Duodenal mucosa (tissue), 2 donors: ENCODE measurements at regions not wholly inside any gene's neighbourhood (a gene's known extent, or its start where the extent isn't known, plus 50 kb on each side); places are given as distances from the start of the nearest gene placed in this dataset.

Experiments
- H3K27ac ChIP-seq: one replicate; pipeline ENCODE4 v1.7.0; 2013; ENCODE audit warnings: low read depth, low read length
- H3K27me3 ChIP-seq, 2 donors: one replicate each; pipeline ENCODE4 v1.7.0; 2013; ENCODE audit warnings: low read length in 2 of 2, control low read depth in 1 of 2; ENCODE audit not compliant: insufficient read depth in 2 of 2, control insufficient read depth in 1 of 2
- H3K36me3 ChIP-seq, 2 donors: one replicate each; pipeline ENCODE4 v1.7.0; 2013; ENCODE audit warnings: low read length in 2 of 2, control low read depth in 1 of 2; ENCODE audit not compliant: insufficient read depth in 2 of 2, control insufficient read depth in 1 of 2
- H3K4me1 ChIP-seq, 2 donors: one replicate each; pipeline ENCODE4 v1.7.0; 2013; ENCODE audit warnings: low read length in 2 of 2, control low read depth in 1 of 2; ENCODE audit not compliant: insufficient read depth in 2 of 2, control insufficient read depth in 1 of 2
- H3K4me3 ChIP-seq, 2 donors: one replicate each; pipeline ENCODE4 v1.7.0; 2013; ENCODE audit warnings: low read length in 2 of 2, low read depth in 1 of 2
- H3K9ac ChIP-seq, 2 donors: one replicate each; pipeline ENCODE4 v1.7.0; 2013; ENCODE audit warnings: low read length in 2 of 2, low read depth in 1 of 2
- H3K9me3 ChIP-seq, 2 donors: one replicate each; pipeline ENCODE4 v1.7.0; 2013; ENCODE audit warnings: low read length in 2 of 2, control low read depth in 1 of 2; ENCODE audit not compliant: control insufficient read depth in 1 of 2

- H3K36me3 ChIP-seq = no peaks in the 10 kb centered on the region
- no peak overlapping the region for H3K27ac ChIP-seq
- H3K4me3 ChIP-seq = no peak overlapping the region
- H3K9ac ChIP-seq = no peak overlapping the region
- H3K4me1 ChIP-seq = no peaks in the 10 kb centered on the region
- H3K9me3 ChIP-seq = no peaks in the 10 kb centered on the region
- H3K27me3 ChIP-seq = no peaks in the 10 kb centered on the region
Observed at GRCh38 chr2:58539973-58540372, 298.8 kb upstream of the FANCL start.

- H3K27me3 ChIP-seq = no peaks in the 10 kb centered on the region
- no peaks in the 10 kb centered on the region for H3K9me3 ChIP-seq
- H3K9ac ChIP-seq = no peak overlapping the region
- H3K27ac ChIP-seq = no peak overlapping the region
- no peaks in the 10 kb centered on the region for H3K4me1 ChIP-seq
- no peak overlapping the region for H3K4me3 ChIP-seq
- H3K36me3 ChIP-seq = no peaks in the 10 kb centered on the region
Observed at GRCh38 chr2:58535990-58536389, 294.9 kb upstream of the FANCL start.

- no peaks in the 10 kb centered on the region for H3K9me3 ChIP-seq
- no peak overlapping the region for H3K9ac ChIP-seq
- no peaks in the 10 kb centered on the region for H3K36me3 ChIP-seq
- H3K4me3 ChIP-seq = no peak overlapping the region
- no peaks in the 10 kb centered on the region for H3K4me1 ChIP-seq
- H3K27me3 ChIP-seq = no peaks in the 10 kb centered on the region
- no peak overlapping the region for H3K27ac ChIP-seq
Observed at GRCh38 chr2:58535182-58535581, 294.1 kb upstream of the FANCL start.

GRCh38 chr2:58533376-58533775 is 292.3 kb upstream of the FANCL start:
- H3K27me3 ChIP-seq = no peaks in the 10 kb centered on the region
- no peak overlapping the region for H3K4me3 ChIP-seq
- no peak overlapping the region for H3K27ac ChIP-seq
- no peak overlapping the region for H3K9ac ChIP-seq
- no peaks in the 10 kb centered on the region for H3K4me1 ChIP-seq
- H3K36me3 ChIP-seq = no peaks in the 10 kb centered on the region
- no peaks in the 10 kb centered on the region for H3K9me3 ChIP-seq

GRCh38 chr2:58532641-58533040 is 291.5 kb upstream of the FANCL start:
- no peak overlapping the region for H3K4me3 ChIP-seq

GRCh38 chr2:58527647-58528046 is 286.5 kb upstream of the FANCL start:
- Histone ChIP-seq H3K27ac (no peak overlapping the region), H3K4me3 (no peak overlapping the region), H3K9ac (no peak overlapping the region), H3K4me1 (no peaks in the 10 kb centered on the region), H3K36me3 (no peaks in the 10 kb centered on the region), H3K9me3 (no peaks in the 10 kb centered on the region), H3K27me3 (no peaks in the 10 kb centered on the region)

More at GRCh38 chr2:58532641-58533040, 291.5 kb upstream of the FANCL start:
- H3K27me3 ChIP-seq = no peaks in the 10 kb centered on the region
- no peaks in the 10 kb centered on the region for H3K9me3 ChIP-seq
- H3K27ac ChIP-seq = no peak overlapping the region
- no peaks in the 10 kb centered on the region for H3K36me3 ChIP-seq
- H3K9ac ChIP-seq = no peak overlapping the region
- H3K4me1 ChIP-seq = no peaks in the 10 kb centered on the region

- Histone ChIP-seq H3K27me3 (no peaks in the 10 kb centered on the region), H3K4me3 (no peak overlapping the region), H3K9ac (no peak overlapping the region), H3K36me3 (no peaks in the 10 kb centered on the region), H3K9me3 (no peaks in the 10 kb centered on the region), H3K4me1 (no peaks in the 10 kb centered on the region), H3K27ac (no peak overlapping the region)
Observed at GRCh38 chr2:58521803-58522554, 280.9 kb upstream of the FANCL start.

- Histone ChIP-seq H3K4me1 (no peaks in the 10 kb centered on the region), H3K4me3 (no peak overlapping the region), H3K27me3 (no peaks in the 10 kb centered on the region), H3K27ac (no peak overlapping the region), H3K9me3 (no peaks in the 10 kb centered on the region), H3K9ac (no peak overlapping the region), H3K36me3 (no peaks in the 10 kb centered on the region)
Observed at GRCh38 chr2:58520903-58521302, 279.8 kb upstream of the FANCL start.

- no peaks in the 10 kb centered on the region for H3K27me3 ChIP-seq
- no peaks in the 10 kb centered on the region for H3K36me3 ChIP-seq
- H3K4me1 ChIP-seq = no peaks in the 10 kb centered on the region
Observed at GRCh38 chr2:58517881-58518280, 276.8 kb upstream of the FANCL start.

GRCh38 chr2:58516695-58517094 is 275.6 kb upstream of the FANCL start:
- H3K27me3 ChIP-seq = no peaks in the 10 kb centered on the region
- no peak overlapping the region for H3K27ac ChIP-seq
- no peaks in the 10 kb centered on the region for H3K4me1 ChIP-seq
- H3K9me3 ChIP-seq = no peaks in the 10 kb centered on the region
- H3K4me3 ChIP-seq = no peak overlapping the region
- H3K9ac ChIP-seq = no peak overlapping the region
- no peaks in the 10 kb centered on the region for H3K36me3 ChIP-seq

More at GRCh38 chr2:58517881-58518280, 276.8 kb upstream of the FANCL start:
- Histone ChIP-seq H3K9ac (no peak overlapping the region), H3K27ac (no peak overlapping the region), H3K9me3 (no peaks in the 10 kb centered on the region), H3K4me3 (no peak overlapping the region)
